Endodermal cell (in vitro differentiated cells): ENCODE measurements at regions not wholly inside any gene's neighbourhood (a gene's known extent, or its start where the extent isn't known, plus 50 kb on each side); places are given as distances from the start of the nearest gene placed in this dataset.

ENCODE experiments used
- DNase-seq: peaks from one replicate; pipeline ENCODE4 v3.0.0-alpha.2; 2017
- H3K27ac ChIP-seq: 2 replicates; pipeline ENCODE4 v1.5.1; 2013; ENCODE audit warnings: mild to moderate bottlenecking, low read depth, low read length, moderate library complexity
- H3K27me3 ChIP-seq: 2 replicates; pipeline ENCODE4 v1.6.1; 2013; ENCODE audit warnings: mild to moderate bottlenecking, low read length, moderate library complexity; ENCODE audit not compliant: insufficient read depth, control insufficient read depth, poor library complexity, severe bottlenecking
- H3K36me3 ChIP-seq: 2 replicates; pipeline ENCODE4 v1.7.0; 2013; ENCODE audit warnings: mild to moderate bottlenecking, low read length, moderate library complexity; ENCODE audit not compliant: control insufficient read depth, insufficient read depth
- H3K4me1 ChIP-seq: one replicate; pipeline ENCODE4 v1.7.0; 2013; ENCODE audit warnings: low read length; ENCODE audit not compliant: control insufficient read depth, insufficient read depth
- H3K4me3 ChIP-seq: 2 replicates; pipeline ENCODE4 v1.5.1; 2013; ENCODE audit warnings: mild to moderate bottlenecking, low read length, moderate library complexity
- H3K9ac ChIP-seq: 2 replicates; pipeline ENCODE4 v1.6.1; 2013; ENCODE audit warnings: mild to moderate bottlenecking, low read length, moderate library complexity; ENCODE audit not compliant: poor library complexity, severe bottlenecking; ENCODE audit errors: extremely low read depth
- H3K9me3 ChIP-seq: 2 replicates; pipeline ENCODE4 v1.6.1; 2013; ENCODE audit warnings: mild to moderate bottlenecking, low read length, moderate library complexity; ENCODE audit not compliant: control insufficient read depth
- H3K27ac Mint-ChIP-seq: 2 replicates; pipeline ENCODE4 v1.8.0; 2020; ENCODE audit warnings: mixed read lengths
- H3K27me3 Mint-ChIP-seq: 2 replicates; pipeline ENCODE4 v1.8.0; 2021; ENCODE audit warnings: mild to moderate bottlenecking, mixed read lengths; ENCODE audit not compliant: insufficient read depth
- H3K36me3 Mint-ChIP-seq: 2 replicates; pipeline ENCODE4 v1.8.0; 2020; ENCODE audit warnings: low read depth, mixed read lengths
- H3K4me1 Mint-ChIP-seq: 2 replicates; pipeline ENCODE4 v1.8.0; 2020; ENCODE audit warnings: mixed read lengths
- H3K4me3 Mint-ChIP-seq: 2 replicates; pipeline ENCODE4 v1.8.0; 2020; ENCODE audit warnings: mild to moderate bottlenecking, moderate library complexity, mixed read lengths
- H3K9me3 Mint-ChIP-seq: 2 replicates; pipeline ENCODE4 v1.8.0; 2020; ENCODE audit warnings: mild to moderate bottlenecking, mixed read lengths
- CTCF ChIP-seq: fragments of 200-600 bp; sonication (generic); conservative IDR thresholded peaks from 2 replicates; pipeline ENCODE4 v1.5.0; 2021; ENCODE audit warnings: antibody characterized with exemption, mild to moderate bottlenecking
- WGBS, 2 experiments: methylation state at CpG; one replicate each; pipeline versions ENCODE4 v1.1.5 to v1.1.7; 2013; ENCODE audit warnings: missing lambda C conversion rate in 2 of 2, mixed read lengths in 1 of 2; ENCODE audit not compliant: insufficient coverage in 1 of 2, insufficient read length in 1 of 2; 5-methylcytosine and 5-hydroxymethylcytosine counted together

GRCh38 chr18:78239090-78239457 lies 740.5 kb upstream of the SALL3 start:
- H3K9me3 Mint-ChIP-seq = peaks cover 5% of the 10 kb centered on the region
- H3K4me3 ChIP-seq = no peak overlapping the region
- no peaks in the 10 kb centered on the region for H3K36me3 Mint-ChIP-seq
- no peak overlapping the region for H3K27ac ChIP-seq
- no peaks in the 10 kb centered on the region for H3K27me3 ChIP-seq
- DNase-seq = no peak
- no peak overlapping the region for H3K27ac Mint-ChIP-seq
- H3K9me3 ChIP-seq = no peaks in the 10 kb centered on the region
- no peaks in the 10 kb centered on the region for H3K36me3 ChIP-seq
- no peaks in the 10 kb centered on the region for H3K27me3 Mint-ChIP-seq
- H3K4me3 Mint-ChIP-seq = no peak overlapping the region
- WGBS, 2 experiments = 94 to 98% methylated on average over 9 to 17 of the region's 17 CpGs
- H3K9ac ChIP-seq = no peak overlapping the region
- TF ChIP-seq CTCF = no peak
- H3K4me1 ChIP-seq = no peaks in the 10 kb centered on the region
- peaks cover 9% of the 10 kb centered on the region for H3K4me1 Mint-ChIP-seq

- Mint-ChIP-seq H3K4me3 (no peak overlapping the region), H3K9me3 (peaks cover 5% of the 10 kb centered on the region), H3K27ac (no peak overlapping the region), H3K36me3 (no peaks in the 10 kb centered on the region), H3K4me1 (peaks cover 9% of the 10 kb centered on the region), H3K27me3 (no peaks in the 10 kb centered on the region)
- TF ChIP-seq CTCF = no peak
- Histone ChIP-seq H3K9me3 (no peaks in the 10 kb centered on the region), H3K27me3 (no peaks in the 10 kb centered on the region), H3K4me3 (no peak overlapping the region), H3K36me3 (no peaks in the 10 kb centered on the region), H3K9ac (no peak overlapping the region), H3K27ac (no peak overlapping the region), H3K4me1 (no peaks in the 10 kb centered on the region)
- DNase-seq = no peak
- WGBS, 2 experiments = 89 to 90% methylated on average over 10 to 11 of the region's 13 CpGs
These were observed 739.5 kb upstream of the SALL3 start for GRCh38 chr18:78240101-78240500.

- H3K4me3 Mint-ChIP-seq = no peak overlapping the region
- H3K9ac ChIP-seq = no peak overlapping the region
- no peaks in the 10 kb centered on the region for H3K36me3 Mint-ChIP-seq
- WGBS, 2 experiments = 79 to 82% methylated on average over 8 to 16 of the region's 16 CpGs
- H3K36me3 ChIP-seq = no peaks in the 10 kb centered on the region
- no peak overlapping the region for H3K4me3 ChIP-seq
- no peaks in the 10 kb centered on the region for H3K9me3 ChIP-seq
- no peak overlapping the region for H3K27ac Mint-ChIP-seq
- TF ChIP-seq CTCF = no peak
- no peaks in the 10 kb centered on the region for H3K4me1 ChIP-seq
- no peaks in the 10 kb centered on the region for H3K27me3 ChIP-seq
- no peaks in the 10 kb centered on the region for H3K27me3 Mint-ChIP-seq
- peaks cover 5% of the 10 kb centered on the region for H3K9me3 Mint-ChIP-seq
- peaks cover 9% of the 10 kb centered on the region for H3K4me1 Mint-ChIP-seq
- no peak overlapping the region for H3K27ac ChIP-seq
- DNase-seq = peak; percentile 67
These were observed 738.9 kb upstream of the SALL3 start for GRCh38 chr18:78240627-78241252.
